NT2/D1 (cell line): ENCODE measurements at regions not wholly inside any gene's neighbourhood (a gene's known extent, or its start where the extent isn't known, plus 50 kb on each side); places are given as distances from the start of the nearest gene placed in this dataset.

Experiments
- YY1 ChIP-seq: IDR thresholded peaks from 2 replicates; pipeline ENCODE4 v1.6.1; 2011; ENCODE audit not compliant: insufficient read length, insufficient read depth
- ZNF274 ChIP-seq: IDR thresholded peaks from 2 replicates; pipeline ENCODE4 v1.6.1; 2011; ENCODE audit warnings: mild to moderate bottlenecking, low read depth, low read length

- TF ChIP-seq YY1 (no peak), ZNF274 (no peak)
Measured at GRCh38 chr13:78227709-78228108, 309.1 kb upstream of the EDNRB start.
